ENCODE measurements at regions not wholly inside any gene's neighbourhood (a gene's known extent, or its start where the extent isn't known, plus 50 kb on each side); places are given as distances from the start of the nearest gene placed in this dataset.

DNA sequence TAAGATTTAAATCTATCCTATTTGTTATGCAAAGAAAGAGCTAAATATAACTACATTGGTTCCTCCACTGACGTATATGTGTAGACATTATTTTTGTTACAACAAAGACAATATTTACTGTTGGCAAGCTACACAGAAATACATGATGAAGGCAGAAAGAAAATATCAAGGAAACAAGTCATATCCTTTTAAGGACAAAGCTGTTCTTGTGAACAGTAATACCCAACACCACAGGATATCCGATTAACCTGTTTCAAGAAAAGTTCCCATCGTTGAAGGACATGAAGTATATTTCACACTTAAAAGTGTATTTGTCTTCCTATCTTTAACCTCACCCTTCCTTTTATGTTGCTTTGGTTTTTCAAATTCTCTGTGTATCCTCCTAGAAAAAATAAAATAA is 235.8 kb upstream of the AADAT start:
- TF ChIP-seq, protein P1, sequence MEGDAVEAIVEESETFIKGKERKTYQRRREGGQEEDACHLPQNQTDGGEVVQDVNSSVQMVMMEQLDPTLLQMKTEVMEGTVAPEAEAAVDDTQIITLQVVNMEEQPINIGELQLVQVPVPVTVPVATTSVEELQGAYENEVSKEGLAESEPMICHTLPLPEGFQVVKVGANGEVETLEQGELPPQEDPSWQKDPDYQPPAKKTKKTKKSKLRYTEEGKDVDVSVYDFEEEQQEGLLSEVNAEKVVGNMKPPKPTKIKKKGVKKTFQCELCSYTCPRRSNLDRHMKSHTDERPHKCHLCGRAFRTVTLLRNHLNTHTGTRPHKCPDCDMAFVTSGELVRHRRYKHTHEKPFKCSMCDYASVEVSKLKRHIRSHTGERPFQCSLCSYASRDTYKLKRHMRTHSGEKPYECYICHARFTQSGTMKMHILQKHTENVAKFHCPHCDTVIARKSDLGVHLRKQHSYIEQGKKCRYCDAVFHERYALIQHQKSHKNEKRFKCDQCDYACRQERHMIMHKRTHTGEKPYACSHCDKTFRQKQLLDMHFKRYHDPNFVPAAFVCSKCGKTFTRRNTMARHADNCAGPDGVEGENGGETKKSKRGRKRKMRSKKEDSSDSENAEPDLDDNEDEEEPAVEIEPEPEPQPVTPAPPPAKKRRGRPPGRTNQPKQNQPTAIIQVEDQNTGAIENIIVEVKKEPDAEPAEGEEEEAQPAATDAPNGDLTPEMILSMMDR (IDR thresholded peaks at IDR 0.05), result no peak
- TF ChIP-seq, protein P2, sequence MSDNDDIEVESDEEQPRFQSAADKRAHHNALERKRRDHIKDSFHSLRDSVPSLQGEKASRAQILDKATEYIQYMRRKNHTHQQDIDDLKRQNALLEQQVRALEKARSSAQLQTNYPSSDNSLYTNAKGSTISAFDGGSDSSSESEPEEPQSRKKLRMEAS (CRISPR knock-in tag; IDR thresholded peaks at IDR 0.05), result no peak
- TF ChIP-seq, protein P3, sequence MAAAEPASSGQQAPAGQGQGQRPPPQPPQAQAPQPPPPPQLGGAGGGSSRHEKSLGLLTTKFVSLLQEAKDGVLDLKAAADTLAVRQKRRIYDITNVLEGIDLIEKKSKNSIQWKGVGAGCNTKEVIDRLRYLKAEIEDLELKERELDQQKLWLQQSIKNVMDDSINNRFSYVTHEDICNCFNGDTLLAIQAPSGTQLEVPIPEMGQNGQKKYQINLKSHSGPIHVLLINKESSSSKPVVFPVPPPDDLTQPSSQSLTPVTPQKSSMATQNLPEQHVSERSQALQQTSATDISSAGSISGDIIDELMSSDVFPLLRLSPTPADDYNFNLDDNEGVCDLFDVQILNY (CRISPR knock-in tag; IDR thresholded peaks at IDR 0.05), result no peak
